ENCODE measurements at regions not wholly inside any gene's neighbourhood (a gene's known extent, or its start where the extent isn't known, plus 50 kb on each side); places are given as distances from the start of the nearest gene placed in this dataset.

DNA sequence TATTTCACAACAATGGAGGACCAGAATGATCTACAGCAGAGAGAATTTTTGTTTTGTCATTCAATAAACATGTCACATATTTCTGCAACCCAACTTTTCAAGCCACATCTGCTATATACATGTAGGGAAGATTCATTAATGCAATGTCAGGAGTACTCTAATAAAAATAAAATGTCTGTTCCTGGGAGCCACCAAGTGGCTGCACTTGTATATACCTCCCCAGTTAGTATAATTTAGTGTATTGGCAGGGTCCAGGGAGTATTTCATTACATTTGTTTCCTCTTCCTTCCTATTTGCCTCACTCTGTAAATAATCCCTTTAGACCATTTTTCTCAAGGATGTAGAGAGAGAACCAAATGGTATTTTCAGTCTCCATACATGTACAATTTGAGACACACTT, 1169.0 kb downstream of the DIAPH3 start:
- DNase-seq = no peak
- Mint-ChIP-seq H3K4me3 (ENCODE audit: low read depth, unreplicated experiment) (no peak overlapping the region), H3K9me3 (ENCODE audit: low read depth, unreplicated experiment) (no peaks in the 10 kb centered on the region), H3K27ac (ENCODE audit: unreplicated experiment) (no peak overlapping the region), H3K27me3 (ENCODE audit: unreplicated experiment) (no peaks in the 10 kb centered on the region), H3K36me3 (ENCODE audit: insufficient read depth, unreplicated experiment) (no peaks in the 10 kb centered on the region), H3K4me1 (ENCODE audit: low read depth, unreplicated experiment) (peaks cover 9% of the 10 kb centered on the region)
- no TSS peak for BruUV-seq (replicated peaks)
- intact Hi-C loops (cut with micrococcal nuclease; ENCODE audit: unreplicated experiment) = no loop called here
- TF ChIP-seq, protein P1, sequence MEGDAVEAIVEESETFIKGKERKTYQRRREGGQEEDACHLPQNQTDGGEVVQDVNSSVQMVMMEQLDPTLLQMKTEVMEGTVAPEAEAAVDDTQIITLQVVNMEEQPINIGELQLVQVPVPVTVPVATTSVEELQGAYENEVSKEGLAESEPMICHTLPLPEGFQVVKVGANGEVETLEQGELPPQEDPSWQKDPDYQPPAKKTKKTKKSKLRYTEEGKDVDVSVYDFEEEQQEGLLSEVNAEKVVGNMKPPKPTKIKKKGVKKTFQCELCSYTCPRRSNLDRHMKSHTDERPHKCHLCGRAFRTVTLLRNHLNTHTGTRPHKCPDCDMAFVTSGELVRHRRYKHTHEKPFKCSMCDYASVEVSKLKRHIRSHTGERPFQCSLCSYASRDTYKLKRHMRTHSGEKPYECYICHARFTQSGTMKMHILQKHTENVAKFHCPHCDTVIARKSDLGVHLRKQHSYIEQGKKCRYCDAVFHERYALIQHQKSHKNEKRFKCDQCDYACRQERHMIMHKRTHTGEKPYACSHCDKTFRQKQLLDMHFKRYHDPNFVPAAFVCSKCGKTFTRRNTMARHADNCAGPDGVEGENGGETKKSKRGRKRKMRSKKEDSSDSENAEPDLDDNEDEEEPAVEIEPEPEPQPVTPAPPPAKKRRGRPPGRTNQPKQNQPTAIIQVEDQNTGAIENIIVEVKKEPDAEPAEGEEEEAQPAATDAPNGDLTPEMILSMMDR (IDR thresholded peaks at IDR 0.05; ENCODE audit: unreplicated experiment) = no peak
- CTCF ChIA-PET = no interaction called here

DNA sequence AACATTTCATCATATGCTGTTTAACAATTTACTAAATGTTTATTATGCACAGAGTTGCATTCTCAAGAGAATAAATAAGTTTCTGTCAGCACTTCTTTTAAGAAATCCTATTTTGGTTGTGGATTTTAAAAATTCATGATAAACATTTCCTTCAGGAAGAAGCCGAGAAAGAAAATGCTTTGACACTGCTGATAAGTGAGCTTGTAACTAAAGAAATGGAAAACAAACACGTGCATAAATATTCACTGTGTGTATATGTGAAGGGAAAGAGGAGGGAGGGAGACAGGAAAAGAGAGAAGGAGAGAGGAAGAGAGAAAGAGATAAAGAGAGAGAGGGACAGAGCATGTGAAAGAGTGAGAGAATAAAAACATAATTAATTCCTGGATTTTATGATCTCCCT, 1165.0 kb downstream of the DIAPH3 start:
- H3K4me1 Mint-ChIP-seq (ENCODE audit: low read depth, unreplicated experiment) = no peaks in the 10 kb centered on the region
- no peaks in the 10 kb centered on the region for H3K36me3 Mint-ChIP-seq (ENCODE audit: insufficient read depth, unreplicated experiment)
- TF ChIP-seq, protein P1 (IDR thresholded peaks at IDR 0.05; ENCODE audit: unreplicated experiment) = no peak
- H3K27me3 Mint-ChIP-seq (ENCODE audit: unreplicated experiment) = no peaks in the 10 kb centered on the region
- CTCF ChIA-PET = no interaction called here
- BruUV-seq (replicated peaks) = no TSS peak
- no peak overlapping the region for H3K27ac Mint-ChIP-seq (ENCODE audit: unreplicated experiment)
- DNase-seq = no peak
- peaks cover 3% of the 10 kb centered on the region for H3K9me3 Mint-ChIP-seq (ENCODE audit: low read depth, unreplicated experiment)
- intact Hi-C loops (cut with micrococcal nuclease; ENCODE audit: unreplicated experiment) = no loop called here
- H3K4me3 Mint-ChIP-seq (ENCODE audit: low read depth, unreplicated experiment) = no peak overlapping the region

DNA sequence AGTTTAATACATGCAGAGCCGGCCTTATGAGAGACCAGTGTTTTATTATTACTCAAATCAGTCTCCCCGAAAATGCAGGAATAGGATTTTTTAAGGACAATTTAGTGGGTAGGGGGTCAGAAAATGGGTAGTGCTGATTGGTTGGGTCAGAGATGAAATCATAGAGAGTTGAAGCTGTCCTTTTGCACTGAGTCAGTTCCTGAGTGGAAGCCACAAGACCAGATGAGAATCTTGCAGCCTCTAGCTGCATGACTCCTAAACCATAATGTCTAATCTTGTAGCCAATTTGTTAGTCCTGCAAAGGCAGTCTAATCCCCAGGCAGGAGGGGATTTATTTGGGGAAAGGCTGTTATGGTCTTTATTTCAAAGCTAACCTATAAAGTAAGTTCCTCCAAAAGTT, 1163.9 kb downstream of the DIAPH3 start:
- Mint-ChIP-seq H3K27ac (ENCODE audit: unreplicated experiment) (no peak overlapping the region), H3K27me3 (ENCODE audit: unreplicated experiment) (no peaks in the 10 kb centered on the region), H3K36me3 (ENCODE audit: insufficient read depth, unreplicated experiment) (no peaks in the 10 kb centered on the region), H3K4me1 (ENCODE audit: low read depth, unreplicated experiment) (no peaks in the 10 kb centered on the region), H3K4me3 (ENCODE audit: low read depth, unreplicated experiment) (no peak overlapping the region), H3K9me3 (ENCODE audit: low read depth, unreplicated experiment) (peaks cover 3% of the 10 kb centered on the region)
- intact Hi-C loops (cut with micrococcal nuclease; ENCODE audit: unreplicated experiment) = no loop called here
- TF ChIP-seq, protein P1 (IDR thresholded peaks at IDR 0.05; ENCODE audit: unreplicated experiment) = no peak
- no peak for DNase-seq
- CTCF ChIA-PET = no interaction called here
- BruUV-seq (replicated peaks) = no TSS peak

DNA sequence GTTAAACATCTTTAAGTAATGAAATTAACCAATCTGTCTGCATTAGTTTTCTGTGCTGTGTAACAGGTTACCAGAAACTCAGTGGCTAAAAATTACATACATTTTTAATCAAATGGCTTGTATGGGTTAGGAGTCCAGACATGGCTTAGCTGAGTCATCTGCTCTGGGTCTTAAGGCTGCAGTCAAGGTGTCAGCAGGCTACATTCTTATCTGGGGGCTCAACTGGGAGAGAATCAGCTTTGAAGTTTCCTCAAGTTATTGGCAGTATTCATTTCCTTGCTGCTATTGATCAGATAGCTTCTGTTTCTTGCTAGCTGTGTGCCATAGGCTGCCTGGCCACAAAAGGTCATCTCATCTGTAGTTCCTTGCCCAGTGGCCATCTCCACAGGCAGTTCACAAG, 1163.0 kb downstream of the DIAPH3 start:
- DNase-seq = no peak
- Mint-ChIP-seq H3K9me3 (ENCODE audit: low read depth, unreplicated experiment) (peaks cover 3% of the 10 kb centered on the region), H3K4me1 (ENCODE audit: low read depth, unreplicated experiment) (no peaks in the 10 kb centered on the region), H3K36me3 (ENCODE audit: insufficient read depth, unreplicated experiment) (no peaks in the 10 kb centered on the region), H3K27me3 (ENCODE audit: unreplicated experiment) (no peaks in the 10 kb centered on the region), H3K4me3 (ENCODE audit: low read depth, unreplicated experiment) (no peak overlapping the region), H3K27ac (ENCODE audit: unreplicated experiment) (no peak overlapping the region)
- no TSS peak for BruUV-seq (replicated peaks)
- intact Hi-C loops (cut with micrococcal nuclease; ENCODE audit: unreplicated experiment) = no loop called here
- TF ChIP-seq, protein P1 (IDR thresholded peaks at IDR 0.05; ENCODE audit: unreplicated experiment) = no peak
- CTCF ChIA-PET = no interaction called here

DNA sequence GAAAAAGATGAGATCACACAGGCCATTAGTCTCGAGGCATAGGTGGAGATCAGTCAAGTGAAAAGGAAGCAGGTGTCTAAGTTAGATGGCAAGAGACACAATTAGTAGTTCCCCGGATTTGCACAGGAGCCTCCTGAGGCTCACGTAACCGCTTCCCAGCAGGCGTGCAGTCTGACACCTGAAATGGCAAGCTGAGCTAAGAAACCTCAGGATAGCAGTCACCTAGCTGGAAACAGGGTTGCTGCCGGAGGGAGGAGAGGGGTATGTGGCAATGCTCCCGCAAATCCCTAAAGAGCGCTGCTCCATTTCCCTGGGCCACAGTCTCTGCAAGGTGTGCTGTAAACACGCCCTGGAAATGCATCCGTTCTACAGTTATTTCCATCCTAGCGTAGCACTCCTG, 1151.0 kb downstream of the DIAPH3 start:
- intact Hi-C loops (cut with micrococcal nuclease; ENCODE audit: unreplicated experiment) = no loop called here
- Mint-ChIP-seq H3K27ac (ENCODE audit: unreplicated experiment) (no peak overlapping the region), H3K9me3 (ENCODE audit: low read depth, unreplicated experiment) (no peaks in the 10 kb centered on the region), H3K36me3 (ENCODE audit: insufficient read depth, unreplicated experiment) (no peaks in the 10 kb centered on the region), H3K4me1 (ENCODE audit: low read depth, unreplicated experiment) (no peaks in the 10 kb centered on the region), H3K27me3 (ENCODE audit: unreplicated experiment) (no peaks in the 10 kb centered on the region), H3K4me3 (ENCODE audit: low read depth, unreplicated experiment) (no peak overlapping the region)
- no TSS peak for BruUV-seq (replicated peaks)
- CTCF ChIA-PET = no interaction called here
- no peak for DNase-seq
- TF ChIP-seq, protein P1 (IDR thresholded peaks at IDR 0.05; ENCODE audit: unreplicated experiment) = no peak
